ENCODE measurements at regions not wholly inside any gene's neighbourhood (a gene's known extent, or its start where the extent isn't known, plus 50 kb on each side); places are given as distances from the start of the nearest gene placed in this dataset.

DNA sequence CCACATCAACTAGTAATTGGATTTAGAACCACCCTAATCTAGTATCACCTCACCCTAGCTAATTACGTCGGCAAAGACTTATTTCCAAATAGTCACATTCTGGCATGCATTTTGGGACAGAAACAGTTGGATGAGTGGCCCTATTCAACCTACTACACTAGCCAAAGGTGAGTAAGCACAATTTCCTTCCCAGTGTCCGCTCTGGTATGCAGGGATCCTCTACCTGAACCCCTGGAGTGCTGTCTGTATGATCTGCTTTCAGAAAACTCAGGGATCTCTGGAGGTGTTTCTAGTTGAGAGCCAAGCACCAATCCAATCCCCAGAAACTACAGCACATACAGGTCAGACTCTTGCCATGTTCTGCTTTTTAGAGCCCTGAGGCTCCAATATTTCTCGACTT is 717.4 kb upstream of the MANEA start:
- TF ChIP-seq, protein P1, sequence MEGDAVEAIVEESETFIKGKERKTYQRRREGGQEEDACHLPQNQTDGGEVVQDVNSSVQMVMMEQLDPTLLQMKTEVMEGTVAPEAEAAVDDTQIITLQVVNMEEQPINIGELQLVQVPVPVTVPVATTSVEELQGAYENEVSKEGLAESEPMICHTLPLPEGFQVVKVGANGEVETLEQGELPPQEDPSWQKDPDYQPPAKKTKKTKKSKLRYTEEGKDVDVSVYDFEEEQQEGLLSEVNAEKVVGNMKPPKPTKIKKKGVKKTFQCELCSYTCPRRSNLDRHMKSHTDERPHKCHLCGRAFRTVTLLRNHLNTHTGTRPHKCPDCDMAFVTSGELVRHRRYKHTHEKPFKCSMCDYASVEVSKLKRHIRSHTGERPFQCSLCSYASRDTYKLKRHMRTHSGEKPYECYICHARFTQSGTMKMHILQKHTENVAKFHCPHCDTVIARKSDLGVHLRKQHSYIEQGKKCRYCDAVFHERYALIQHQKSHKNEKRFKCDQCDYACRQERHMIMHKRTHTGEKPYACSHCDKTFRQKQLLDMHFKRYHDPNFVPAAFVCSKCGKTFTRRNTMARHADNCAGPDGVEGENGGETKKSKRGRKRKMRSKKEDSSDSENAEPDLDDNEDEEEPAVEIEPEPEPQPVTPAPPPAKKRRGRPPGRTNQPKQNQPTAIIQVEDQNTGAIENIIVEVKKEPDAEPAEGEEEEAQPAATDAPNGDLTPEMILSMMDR (IDR thresholded peaks at IDR 0.05; ENCODE audit: low read depth, low read length) = no peak
- no peak for TF ChIP-seq EZH2phosphoT487 (IDR thresholded peaks at IDR 0.05; ENCODE audit: low read depth)

Measured in OCI-LY3 (cell line).